ENCODE measurements at regions not wholly inside any gene's neighbourhood (a gene's known extent, or its start where the extent isn't known, plus 50 kb on each side); places are given as distances from the start of the nearest gene placed in this dataset.

GRCh38 chr6:9437836-9438235 is 977.0 kb downstream of the TFAP2A start:
- no peak overlapping the region for H3K27ac ChIP-seq (ENCODE audit: insufficient read depth, low read depth, low read length)
- intact Hi-C loops (cut with micrococcal nuclease) (no loop called here), dilution Hi-C loops (cut with MboI; ENCODE audit: extremely low pct_ligation_motif_present, low sequenced_read_pairs) (no loop called here)
- no peaks in the 10 kb centered on the region for H3K36me3 ChIP-seq (ENCODE audit: control insufficient read depth in 2 of 2, extremely low read depth in 1 of 2, insufficient read depth in 2 of 2, low read length in 2 of 2)
- H2AFZ ChIP-seq (ENCODE audit: low read depth, low read length): no peak overlapping the region
- no peaks in the 10 kb centered on the region for H3K4me1 ChIP-seq (ENCODE audit: control insufficient read depth, extremely low read depth, insufficient read depth, low read length)
- H3K9me3 ChIP-seq (replicated peaks; ENCODE audit: control insufficient read depth, insufficient read depth, low read length): no peaks in the 10 kb centered on the region
- FAIRE-seq (no peak), DNase-seq (ENCODE audit: low read depth, low spot score) (no peak)
- H3K79me2 ChIP-seq (ENCODE audit: control insufficient read depth, insufficient read depth, low read length): no peaks in the 10 kb centered on the region
- ChIA-PET POLR2A (no interaction called here), CTCF (interaction anchor here (1.4 kb wide), 1 partner anchor 86 kb away, joined by 3 read pairs; no protein-coding TSS in a partner anchor)
- H3K27me3 ChIP-seq (ENCODE audit: control insufficient read depth in 2 of 2, insufficient read depth in 2 of 2, low read length in 2 of 2): no peaks in the 10 kb centered on the region
- TF ChIP-seq JUN (IDR thresholded peaks at IDR 0.05; ENCODE audit: borderline replicate concordance, insufficient read depth, insufficient read length, low read depth): no peak
- no peak for TF ChIP-seq FOS (IDR thresholded peaks at IDR 0.05; ENCODE audit: borderline replicate concordance, insufficient read depth, low read length)
- TF ChIP-seq MYC (IDR thresholded peaks at IDR 0.05; ENCODE audit: low read depth, low read length): no peak
- TF ChIP-seq POLR2AphosphoS5 (IDR thresholded peaks at IDR 0.05; ENCODE audit: insufficient read depth, low read depth, low read length): no peak
- TF ChIP-seq MAX (IDR thresholded peaks at IDR 0.05; ENCODE audit: insufficient read depth, insufficient read length): no peak
- no peak for TF ChIP-seq POLR2A (IDR thresholded peaks at IDR 0.05; ENCODE audit: low read depth, low read length)
- no peak overlapping the region for H3K4me2 ChIP-seq (ENCODE audit: insufficient read depth, low read length)
- no TSS peak for BruUV-seq (replicated peaks)
- no peak overlapping the region for H3K4me3 ChIP-seq (replicated peaks in 1 of 3; ENCODE audit: insufficient read depth in 1 of 3, low read depth in 1 of 3, low read length in 3 of 3)
- H3K9ac ChIP-seq (replicated peaks; ENCODE audit: extremely low read depth, insufficient read depth, low read length): no peak overlapping the region
- no peaks in the 10 kb centered on the region for H4K20me1 ChIP-seq (replicated peaks; ENCODE audit: control insufficient read depth, extremely low read depth, insufficient read depth, low read length)
- no peaks in the 10 kb centered on the region for H3K9me1 ChIP-seq (replicated peaks; ENCODE audit: control insufficient read depth, extremely low read depth, insufficient read depth, low read length)

- no peak overlapping the region for H3K27ac ChIP-seq (ENCODE audit: insufficient read depth, low read depth, low read length)
- no peaks in the 10 kb centered on the region for H3K79me2 ChIP-seq (ENCODE audit: control insufficient read depth, insufficient read depth, low read length)
- H3K4me2 ChIP-seq (ENCODE audit: insufficient read depth, low read length): no peak overlapping the region
- dilution Hi-C loops (cut with MboI; ENCODE audit: extremely low pct_ligation_motif_present, low sequenced_read_pairs) (no loop called here), intact Hi-C loops (cut with micrococcal nuclease) (no loop called here)
- DNase-seq (ENCODE audit: low read depth, low spot score): no peak
- POLR2A ChIA-PET: no interaction called here
- no TSS peak for BruUV-seq (replicated peaks)
- no peak overlapping the region for H3K4me3 ChIP-seq (replicated peaks in 1 of 3; ENCODE audit: insufficient read depth in 1 of 3, low read depth in 1 of 3, low read length in 3 of 3)
- no peak overlapping the region for H3K9ac ChIP-seq (replicated peaks; ENCODE audit: extremely low read depth, insufficient read depth, low read length)
- H3K36me3 ChIP-seq (ENCODE audit: control insufficient read depth in 2 of 2, extremely low read depth in 1 of 2, insufficient read depth in 2 of 2, low read length in 2 of 2): no peaks in the 10 kb centered on the region
- CTCF ChIA-PET: interaction anchor here (0.6 kb wide), 1 partner anchor 1021 kb away, joined by 3 read pairs; no protein-coding TSS in a partner anchor
- H3K4me1 ChIP-seq (ENCODE audit: control insufficient read depth, extremely low read depth, insufficient read depth, low read length): no peaks in the 10 kb centered on the region
- H4K20me1 ChIP-seq (replicated peaks; ENCODE audit: control insufficient read depth, extremely low read depth, insufficient read depth, low read length): no peaks in the 10 kb centered on the region
- TF ChIP-seq JUN (IDR thresholded peaks at IDR 0.05; ENCODE audit: borderline replicate concordance, insufficient read depth, insufficient read length, low read depth) (no peak), CTCF (IDR thresholded peaks at IDR 0.05; ENCODE audit: extremely low read depth in 1 of 2, insufficient read depth in 1 of 2, low read depth in 1 of 2, low read length in 2 of 2) (no peak), FOS (IDR thresholded peaks at IDR 0.05; ENCODE audit: borderline replicate concordance, insufficient read depth, low read length) (no peak), POLR2AphosphoS5 (IDR thresholded peaks at IDR 0.05; ENCODE audit: insufficient read depth, low read depth, low read length) (no peak), MYC (IDR thresholded peaks at IDR 0.05; ENCODE audit: low read depth, low read length) (no peak), GATA2 (IDR thresholded peaks at IDR 0.05; ENCODE audit: insufficient read depth, insufficient read length, low read depth, low read length) (no peak), POLR2A (IDR thresholded peaks at IDR 0.05; ENCODE audit: low read depth, low read length) (no peak), EZH2 (IDR thresholded peaks at IDR 0.05; ENCODE audit: borderline replicate concordance, low read depth, low read length, severe bottlenecking) (no peak), MAX (IDR thresholded peaks at IDR 0.05; ENCODE audit: insufficient read depth, insufficient read length) (no peak)
- no peaks in the 10 kb centered on the region for H3K9me3 ChIP-seq (replicated peaks; ENCODE audit: control insufficient read depth, insufficient read depth, low read length)
- no peaks in the 10 kb centered on the region for H3K9me1 ChIP-seq (replicated peaks; ENCODE audit: control insufficient read depth, extremely low read depth, insufficient read depth, low read length)
- H2AFZ ChIP-seq (ENCODE audit: low read depth, low read length): no peak overlapping the region
- no peak for FAIRE-seq
- H3K27me3 ChIP-seq (ENCODE audit: control insufficient read depth in 2 of 2, insufficient read depth in 2 of 2, low read length in 2 of 2): no peaks in the 10 kb centered on the region
These were observed 979.6 kb downstream of the TFAP2A start for GRCh38 chr6:9435281-9435680.
